ENCODE measurements at regions not wholly inside any gene's neighbourhood (a gene's known extent, or its start where the extent isn't known, plus 50 kb on each side); places are given as distances from the start of the nearest gene placed in this dataset.

DNA sequence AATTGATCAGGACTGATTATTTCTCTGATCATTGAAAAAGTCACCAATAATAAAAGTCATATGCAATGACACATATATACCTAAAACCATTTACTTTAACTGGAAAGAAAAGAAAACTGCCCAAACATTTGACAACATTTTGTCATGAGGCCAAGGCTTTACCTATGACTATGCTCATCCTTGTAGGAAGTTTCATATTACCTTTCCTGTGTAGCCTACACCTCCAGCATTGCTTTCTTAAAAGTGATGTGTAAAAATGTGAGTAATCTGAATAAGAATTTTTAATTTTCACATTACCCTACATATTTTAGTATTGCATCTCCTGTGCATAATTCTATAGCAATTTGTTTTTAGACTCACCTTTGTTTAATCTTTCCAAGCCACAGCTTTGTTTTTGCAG is 419.8 kb upstream of the FIGN start:
- H3K27ac ChIP-seq, result no peak overlapping the region
- TF ChIP-seq, protein P1, sequence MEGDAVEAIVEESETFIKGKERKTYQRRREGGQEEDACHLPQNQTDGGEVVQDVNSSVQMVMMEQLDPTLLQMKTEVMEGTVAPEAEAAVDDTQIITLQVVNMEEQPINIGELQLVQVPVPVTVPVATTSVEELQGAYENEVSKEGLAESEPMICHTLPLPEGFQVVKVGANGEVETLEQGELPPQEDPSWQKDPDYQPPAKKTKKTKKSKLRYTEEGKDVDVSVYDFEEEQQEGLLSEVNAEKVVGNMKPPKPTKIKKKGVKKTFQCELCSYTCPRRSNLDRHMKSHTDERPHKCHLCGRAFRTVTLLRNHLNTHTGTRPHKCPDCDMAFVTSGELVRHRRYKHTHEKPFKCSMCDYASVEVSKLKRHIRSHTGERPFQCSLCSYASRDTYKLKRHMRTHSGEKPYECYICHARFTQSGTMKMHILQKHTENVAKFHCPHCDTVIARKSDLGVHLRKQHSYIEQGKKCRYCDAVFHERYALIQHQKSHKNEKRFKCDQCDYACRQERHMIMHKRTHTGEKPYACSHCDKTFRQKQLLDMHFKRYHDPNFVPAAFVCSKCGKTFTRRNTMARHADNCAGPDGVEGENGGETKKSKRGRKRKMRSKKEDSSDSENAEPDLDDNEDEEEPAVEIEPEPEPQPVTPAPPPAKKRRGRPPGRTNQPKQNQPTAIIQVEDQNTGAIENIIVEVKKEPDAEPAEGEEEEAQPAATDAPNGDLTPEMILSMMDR (IDR thresholded peaks at IDR 0.05), result no peak
- TF ChIP-seq ZFX (IDR thresholded peaks at IDR 0.05; ENCODE audit: borderline replicate concordance), result no peak

DNA sequence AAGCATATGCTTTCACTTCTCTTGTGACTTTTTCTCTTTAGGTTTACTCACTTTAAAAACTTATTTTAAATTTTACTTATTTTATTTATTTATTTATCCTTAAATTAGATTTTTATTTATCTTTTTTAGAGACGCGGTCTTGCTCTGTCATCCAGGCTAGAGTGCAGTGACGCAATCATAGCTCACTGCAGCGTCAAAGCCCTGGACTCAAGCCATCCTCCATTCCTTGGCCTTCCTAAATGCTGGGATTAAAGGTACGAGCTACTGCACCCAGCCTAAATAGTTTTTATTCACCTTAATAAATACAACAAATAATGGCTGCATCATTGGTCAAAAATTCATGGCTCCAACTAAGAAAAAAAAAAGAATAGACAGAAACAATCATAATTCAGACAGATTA is 415.7 kb upstream of the FIGN start:
- TF ChIP-seq, protein P1 (IDR thresholded peaks at IDR 0.05), result no peak
- no peak for TF ChIP-seq ZFX (IDR thresholded peaks at IDR 0.05; ENCODE audit: borderline replicate concordance)
- no peak overlapping the region for H3K27ac ChIP-seq

DNA sequence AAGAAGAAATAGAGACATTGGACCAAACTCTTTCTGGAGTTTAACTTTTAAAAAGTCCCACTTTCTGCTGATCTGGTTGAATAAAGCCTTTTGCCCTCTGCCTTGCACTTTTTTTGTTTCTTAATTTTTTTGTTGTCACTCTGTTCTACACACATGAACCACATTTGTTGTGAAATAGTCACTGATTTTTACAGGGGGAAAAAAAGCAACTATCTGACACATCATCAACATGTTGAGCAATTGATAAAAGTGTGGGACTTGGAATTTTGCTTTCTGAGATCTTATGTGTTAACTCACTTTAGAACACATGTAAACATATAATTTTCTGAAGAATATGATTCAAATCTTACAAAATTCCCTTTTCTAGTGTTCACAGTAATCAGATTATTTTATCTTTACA is 414.8 kb upstream of the FIGN start:
- H3K27ac ChIP-seq, result no peak overlapping the region
- TF ChIP-seq, protein P1 (IDR thresholded peaks at IDR 0.05), result no peak
- TF ChIP-seq ZFX (IDR thresholded peaks at IDR 0.05; ENCODE audit: borderline replicate concordance), result no peak

DNA sequence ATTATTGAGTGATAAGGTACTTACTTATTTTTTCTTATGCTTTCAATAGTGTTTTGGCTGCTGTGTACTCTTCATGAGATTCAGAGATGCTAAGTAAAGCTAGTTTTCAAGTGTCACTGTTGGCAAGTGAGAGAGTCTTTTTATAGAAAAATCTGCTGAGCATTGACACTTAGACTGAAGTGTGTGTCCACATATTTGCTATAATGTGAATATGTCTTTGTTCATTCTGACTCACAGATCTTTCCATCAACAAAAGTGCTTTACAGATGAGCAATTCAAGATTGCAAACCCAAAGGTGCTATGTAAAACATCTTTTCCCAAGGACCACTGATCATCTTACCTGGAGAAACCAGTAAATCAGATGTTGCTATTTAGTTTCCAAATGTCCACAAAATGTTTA is 410.6 kb upstream of the FIGN start:
- TF ChIP-seq, protein P1 (IDR thresholded peaks at IDR 0.05), result no peak
- no peak for TF ChIP-seq ZFX (IDR thresholded peaks at IDR 0.05; ENCODE audit: borderline replicate concordance)
- H3K27ac ChIP-seq, result no peak overlapping the region

DNA sequence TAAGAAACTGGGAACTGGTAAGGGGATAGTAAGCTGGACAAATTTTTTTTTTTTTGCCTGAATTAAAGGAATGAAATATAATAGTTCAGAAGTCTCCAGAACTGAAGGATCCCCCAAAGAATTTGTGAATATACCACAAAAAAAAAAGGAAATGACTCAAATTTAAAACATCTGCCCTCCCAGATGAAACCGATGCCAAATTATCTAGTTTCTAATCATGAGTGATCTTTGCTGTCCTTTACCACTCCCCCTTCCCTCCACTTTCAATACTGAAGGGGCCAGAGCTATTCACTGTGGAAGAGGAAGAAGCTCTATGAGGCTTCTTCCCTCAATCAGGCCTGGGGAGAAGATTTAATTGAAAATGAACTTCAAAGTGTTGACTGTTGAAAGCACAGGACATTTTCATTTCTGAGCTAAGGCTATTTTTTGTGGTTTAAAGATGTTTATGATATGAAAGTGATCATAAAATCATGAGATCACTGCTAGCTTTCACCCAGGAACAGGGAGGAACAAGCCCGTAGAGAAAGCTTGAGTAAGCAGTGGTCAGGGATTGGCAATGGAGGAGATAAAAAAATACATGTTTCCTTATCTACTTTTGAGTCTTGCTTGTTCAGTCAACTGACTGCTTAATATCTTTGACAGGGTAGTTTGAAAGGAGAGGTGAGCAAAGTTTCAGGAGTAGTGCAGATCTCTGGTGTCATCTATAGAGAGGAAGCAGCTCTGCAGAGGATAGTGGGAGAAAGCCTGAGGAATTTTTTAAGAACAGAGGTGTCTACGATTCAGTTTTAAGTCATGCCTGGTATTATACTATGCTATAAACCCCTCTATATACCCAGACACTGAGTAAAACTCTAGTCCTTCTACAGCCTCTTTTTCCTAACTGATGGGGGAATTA is 409.5 kb upstream of the FIGN start:
- TF ChIP-seq ZFX (IDR thresholded peaks at IDR 0.05; ENCODE audit: borderline replicate concordance), result no peak
- TF ChIP-seq, protein P1 (IDR thresholded peaks at IDR 0.05), result no peak
- H3K27ac ChIP-seq, result no peak overlapping the region

DNA sequence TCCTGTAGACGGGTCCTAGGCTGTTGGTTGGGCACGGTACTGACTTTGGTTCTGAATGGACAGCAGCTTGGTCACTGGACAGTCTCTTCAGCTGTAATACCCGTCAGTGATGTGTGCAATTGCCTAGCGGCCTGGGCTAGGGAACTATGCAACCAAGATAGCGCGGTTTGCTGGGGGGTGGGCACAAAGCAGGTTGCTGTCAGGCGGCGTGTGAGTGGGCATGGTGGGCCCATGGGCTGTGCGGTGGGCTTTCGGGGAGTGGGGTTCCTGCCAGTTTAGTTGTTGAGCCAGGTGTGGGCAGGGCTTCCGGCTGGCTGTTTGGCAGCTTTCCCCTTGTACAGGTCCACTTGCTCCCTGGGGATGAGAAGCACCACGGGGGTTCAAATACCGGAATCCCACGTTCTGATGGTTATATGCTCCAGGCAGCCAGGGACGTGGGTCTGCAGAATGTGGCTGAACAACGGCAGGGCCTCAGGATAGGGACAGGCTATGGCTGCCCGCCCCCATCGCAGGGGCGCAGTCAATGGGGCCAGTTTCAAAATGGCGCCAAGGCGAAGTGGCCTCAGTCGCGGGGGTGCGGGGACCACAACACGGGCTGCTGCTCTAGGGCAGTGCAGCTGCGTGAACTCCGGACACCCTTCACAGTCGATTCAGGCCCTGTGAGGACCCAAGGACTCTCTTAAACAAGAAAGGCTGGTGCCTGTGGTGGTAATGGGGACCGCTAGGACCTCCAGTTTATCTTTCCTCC is 407.5 kb upstream of the FIGN start:
- H3K27ac ChIP-seq, result no peak overlapping the region
- no peak for TF ChIP-seq ZFX (IDR thresholded peaks at IDR 0.05; ENCODE audit: borderline replicate concordance)
- TF ChIP-seq, protein P1 (IDR thresholded peaks at IDR 0.05), result no peak

DNA sequence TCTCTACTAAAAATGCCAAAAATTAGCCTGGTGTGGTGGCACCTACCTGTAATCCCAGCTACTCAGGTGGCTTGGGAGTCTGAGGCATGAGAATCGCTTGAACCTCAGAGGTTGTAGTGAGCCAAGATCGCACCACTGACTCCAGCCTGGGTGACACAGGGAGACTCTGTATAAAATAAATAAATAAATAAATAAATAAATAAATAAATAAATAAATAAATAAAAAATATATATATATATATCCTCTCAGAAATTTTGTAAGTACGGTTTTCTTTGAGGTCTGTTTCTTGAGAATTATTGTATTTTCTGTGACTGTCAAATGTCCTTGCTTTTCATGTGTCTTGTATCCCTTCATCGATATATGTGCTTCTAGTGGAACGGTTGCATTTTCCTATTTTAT is 406.9 kb upstream of the FIGN start:
- no peak for TF ChIP-seq ZFX (IDR thresholded peaks at IDR 0.05; ENCODE audit: borderline replicate concordance)
- TF ChIP-seq, protein P1 (IDR thresholded peaks at IDR 0.05), result no peak
- no peak overlapping the region for H3K27ac ChIP-seq
